Mesenchymal stem cell (in vitro differentiated cells and primary cell): ENCODE measurements at regions not wholly inside any gene's neighbourhood (a gene's known extent, or its start where the extent isn't known, plus 50 kb on each side); places are given as distances from the start of the nearest gene placed in this dataset.

Experiments used
- DNase-seq: peaks from one replicate; pipeline ENCODE4 v3.0.0-alpha.2; 2013
- H2AFZ ChIP-seq: one replicate; pipeline ENCODE4 v1.6.1; 2013; ENCODE audit warnings: low read depth, mild to moderate bottlenecking, control low read depth, inconsistent platforms, low read length, moderate library complexity
- H2AK5ac ChIP-seq: 2 replicates; pipeline ENCODE4 v1.6.1; 2013; ENCODE audit warnings: low read length, moderate library complexity, mild to moderate bottlenecking, inconsistent platforms; ENCODE audit not compliant: severe bottlenecking
- H2BK120ac ChIP-seq: one replicate; pipeline ENCODE4 v1.6.1; 2013; ENCODE audit warnings: low read depth, mild to moderate bottlenecking, inconsistent platforms, low read length, moderate library complexity
- H2BK12ac ChIP-seq, 2 experiments: one replicate each; pipeline ENCODE4 v1.6.1; 2013; ENCODE audit warnings: inconsistent platforms in 2 of 2, low read length in 2 of 2, mild to moderate bottlenecking in 2 of 2, moderate library complexity in 2 of 2, control low read depth in 1 of 2
- H2BK15ac ChIP-seq: one replicate; pipeline ENCODE4 v1.6.1; 2013; ENCODE audit warnings: mild to moderate bottlenecking, low read depth, inconsistent platforms; ENCODE audit not compliant: poor library complexity, severe bottlenecking
- H2BK5ac ChIP-seq: 2 replicates; pipeline ENCODE4 v1.6.1; 2013; ENCODE audit warnings: low read depth, mild to moderate bottlenecking, low read length, control low read depth, inconsistent platforms; ENCODE audit not compliant: poor library complexity, severe bottlenecking
- H3K14ac ChIP-seq, 2 experiments: one replicate each; pipeline ENCODE4 v1.6.1; 2013; ENCODE audit warnings: inconsistent platforms in 2 of 2, low read length in 2 of 2, control low read depth in 1 of 2, mild to moderate bottlenecking in 1 of 2, moderate library complexity in 1 of 2
- H3K18ac ChIP-seq, 2 experiments: one replicate each; pipeline ENCODE4 v1.6.1; 2013; ENCODE audit warnings: inconsistent platforms in 2 of 2, low read length in 2 of 2, control low read depth in 1 of 2, low read depth in 1 of 2, mild to moderate bottlenecking in 1 of 2
- H3K23ac ChIP-seq, 2 experiments: one replicate each; pipeline ENCODE4 v1.6.1; 2013; ENCODE audit warnings: inconsistent platforms in 2 of 2, low read length in 2 of 2, mild to moderate bottlenecking in 2 of 2, moderate library complexity in 2 of 2, control low read depth in 1 of 2
- H3K27ac ChIP-seq: 2 replicates; pipeline ENCODE4 v1.5.1; 2013; ENCODE audit warnings: mild to moderate bottlenecking, moderate library complexity, low read length, control low read depth, inconsistent platforms; ENCODE audit not compliant: poor library complexity, severe bottlenecking
- H3K27me3 ChIP-seq, 2 experiments: 2 replicates each; pipeline versions ENCODE4 v1.6.1 to v1.7.0; 2013; ENCODE audit warnings: low read length in 2 of 2, mild to moderate bottlenecking in 2 of 2, moderate library complexity in 2 of 2, control low read depth in 1 of 2, inconsistent platforms in 1 of 2; ENCODE audit not compliant: control insufficient read depth in 1 of 2, insufficient read depth in 1 of 2
- H3K36me3 ChIP-seq, 2 experiments: 2 replicates each; pipeline versions ENCODE4 v1.6.1 to v1.7.0; 2013; ENCODE audit warnings: low read length in 2 of 2, control low read depth in 1 of 2, inconsistent platforms in 1 of 2, low read depth in 1 of 2, mild to moderate bottlenecking in 1 of 2; ENCODE audit not compliant: insufficient read depth in 2 of 2, control insufficient read depth in 1 of 2
- H3K4ac ChIP-seq, 2 experiments: one replicate each; pipeline ENCODE4 v1.6.1; 2013; ENCODE audit warnings: inconsistent platforms in 2 of 2, low read length in 2 of 2, mild to moderate bottlenecking in 2 of 2, moderate library complexity in 2 of 2, control low read depth in 1 of 2, low read depth in 1 of 2
- H3K4me1 ChIP-seq: 2 replicates; pipeline ENCODE4 v1.6.1; 2013; ENCODE audit warnings: low read depth, low read length, control low read depth; ENCODE audit not compliant: control insufficient read depth, insufficient read depth
- H3K4me2 ChIP-seq: 2 replicates; pipeline ENCODE4 v1.6.1; 2013; ENCODE audit warnings: low read length, mild to moderate bottlenecking, inconsistent platforms; ENCODE audit not compliant: poor library complexity, severe bottlenecking
- H3K4me3 ChIP-seq, 2 experiments: 2 replicates each; pipeline versions ENCODE4 v1.5.1 to v1.7.0; 2013; ENCODE audit warnings: low read length in 2 of 2, mild to moderate bottlenecking in 2 of 2, control low read depth in 1 of 2, low read depth in 1 of 2; ENCODE audit not compliant: insufficient read depth in 1 of 2
- H3K79me1 ChIP-seq: replicated peaks from 2 replicates; pipeline ENCODE4 v1.6.1; 2013; ENCODE audit warnings: mild to moderate bottlenecking, control low read depth, low read length, inconsistent platforms; ENCODE audit not compliant: poor library complexity, severe bottlenecking
- H3K9ac ChIP-seq: 2 replicates; pipeline ENCODE4 v1.7.0; 2013; ENCODE audit warnings: mild to moderate bottlenecking, low read length, moderate library complexity
- H3K9me3 ChIP-seq: 2 replicates; pipeline ENCODE4 v1.7.0; 2013; ENCODE audit warnings: mild to moderate bottlenecking, low read length; ENCODE audit not compliant: control insufficient read depth
- H4K8ac ChIP-seq: one replicate; pipeline ENCODE4 v1.6.1; 2013; ENCODE audit warnings: inconsistent platforms, mild to moderate bottlenecking, low read length, moderate library complexity
- H4K91ac ChIP-seq: one replicate; pipeline ENCODE4 v1.6.1; 2013; ENCODE audit warnings: mild to moderate bottlenecking, low read length, inconsistent platforms
- WGBS: methylation state at CpG from one replicate; pipeline ENCODE4 v1.1.7; 2013; ENCODE audit warnings: mixed read lengths; 5-methylcytosine and 5-hydroxymethylcytosine counted together

GRCh38 chr20:60304931-60305330 is 346.7 kb downstream of the CDH26 start:
- H3K14ac ChIP-seq = no peak overlapping the region
- no peak overlapping the region for H3K4me2 ChIP-seq
- no peaks in the 10 kb centered on the region for H3K36me3 ChIP-seq
- no peaks in the 10 kb centered on the region for H3K9me3 ChIP-seq
- no peak overlapping the region for H2AK5ac ChIP-seq
- H4K91ac ChIP-seq = no peak overlapping the region
- no peaks in the 10 kb centered on the region for H3K4me1 ChIP-seq
- H3K79me1 ChIP-seq = no peaks in the 10 kb centered on the region
- no peak overlapping the region for H2BK12ac ChIP-seq
- H2BK120ac ChIP-seq = no peak overlapping the region
- H2BK5ac ChIP-seq = no peak overlapping the region
- H2AFZ ChIP-seq = no peak overlapping the region
- H3K4me3 ChIP-seq = no peak overlapping the region
- no peak overlapping the region for H4K8ac ChIP-seq
- WGBS = 59% methylated on average over 3 of the region's 4 CpGs
- H3K4ac ChIP-seq = no peak overlapping the region
- H3K23ac ChIP-seq = no peak overlapping the region
- no peak overlapping the region for H3K18ac ChIP-seq
- no peak overlapping the region for H3K27ac ChIP-seq
- H3K27me3 ChIP-seq = peaks cover 0 to 5% of the 10 kb centered on the region in 2 experiments
- H3K9ac ChIP-seq = no peak overlapping the region
- no peak for DNase-seq
- no peak overlapping the region for H2BK15ac ChIP-seq

- no peaks in the 10 kb centered on the region for H3K9me3 ChIP-seq
- no peak overlapping the region for H3K4me3 ChIP-seq
- no peaks in the 10 kb centered on the region for H3K36me3 ChIP-seq
- 25% methylated on average over 2 of the region's 3 CpGs for WGBS
- H2BK15ac ChIP-seq = no peak overlapping the region
- H3K4ac ChIP-seq = no peak overlapping the region
- no peak overlapping the region for H3K9ac ChIP-seq
- H2AK5ac ChIP-seq = no peak overlapping the region
- H2BK12ac ChIP-seq = no peak overlapping the region
- no peak overlapping the region for H2BK5ac ChIP-seq
- no peak for DNase-seq
- H3K23ac ChIP-seq = no peak overlapping the region
- no peak overlapping the region for H2AFZ ChIP-seq
- H3K14ac ChIP-seq = no peak overlapping the region
- no peak overlapping the region for H3K18ac ChIP-seq
- peaks cover 0 to 5% of the 10 kb centered on the region in 2 experiments for H3K27me3 ChIP-seq
- no peak overlapping the region for H3K4me2 ChIP-seq
- no peak overlapping the region for H4K91ac ChIP-seq
- H3K27ac ChIP-seq = no peak overlapping the region
- H3K79me1 ChIP-seq = no peaks in the 10 kb centered on the region
- H4K8ac ChIP-seq = no peak overlapping the region
- H3K4me1 ChIP-seq = no peaks in the 10 kb centered on the region
- no peak overlapping the region for H2BK120ac ChIP-seq
Measured at GRCh38 chr20:60306105-60306504, 347.9 kb downstream of the CDH26 start.

- no peak overlapping the region for H2AK5ac ChIP-seq
- 75% methylated on average over 6 of the region's 7 CpGs for WGBS
- no peak overlapping the region for H3K4ac ChIP-seq
- no peaks in the 10 kb centered on the region for H3K79me1 ChIP-seq
- H3K9ac ChIP-seq = no peak overlapping the region
- H2BK12ac ChIP-seq = no peak overlapping the region
- H3K27me3 ChIP-seq = peaks cover 0 to 5% of the 10 kb centered on the region in 2 experiments
- H3K23ac ChIP-seq = no peak overlapping the region
- H4K8ac ChIP-seq = no peak overlapping the region
- no peaks in the 10 kb centered on the region for H3K36me3 ChIP-seq
- no peak overlapping the region for H3K4me3 ChIP-seq
- no peak overlapping the region for H3K27ac ChIP-seq
- H3K4me1 ChIP-seq = no peaks in the 10 kb centered on the region
- no peak overlapping the region for H2AFZ ChIP-seq
- H3K14ac ChIP-seq = no peak overlapping the region
- H2BK5ac ChIP-seq = no peak overlapping the region
- no peak overlapping the region for H3K4me2 ChIP-seq
- no peaks in the 10 kb centered on the region for H3K9me3 ChIP-seq
- no peak overlapping the region for H2BK15ac ChIP-seq
- H4K91ac ChIP-seq = no peak overlapping the region
- H2BK120ac ChIP-seq = no peak overlapping the region
- no peak overlapping the region for H3K18ac ChIP-seq
- DNase-seq = no peak
Measured at GRCh38 chr20:60306551-60306950, 348.3 kb downstream of the CDH26 start.

GRCh38 chr20:60310560-60311349 is 352.5 kb downstream of the CDH26 start:
- 79% methylated on average over 13 of the region's 13 CpGs for WGBS

More at GRCh38 chr20:60310560-60311349, 352.5 kb downstream of the CDH26 start:
- H3K9ac ChIP-seq = no peak overlapping the region
- H3K27me3 ChIP-seq = no peaks in the 10 kb centered on the region
- no peak overlapping the region for H3K23ac ChIP-seq
- H3K27ac ChIP-seq = no peak overlapping the region
- no peaks in the 10 kb centered on the region for H3K79me1 ChIP-seq
- H3K18ac ChIP-seq = no peak overlapping the region
- H3K9me3 ChIP-seq = no peaks in the 10 kb centered on the region
- no peak overlapping the region for H2BK12ac ChIP-seq
- no peak overlapping the region for H2BK5ac ChIP-seq
- H4K8ac ChIP-seq = no peak overlapping the region
- no peak overlapping the region for H2AK5ac ChIP-seq
- H2BK15ac ChIP-seq = no peak overlapping the region
- H3K14ac ChIP-seq = no peak overlapping the region
- no peaks in the 10 kb centered on the region for H3K36me3 ChIP-seq
- H4K91ac ChIP-seq = no peak overlapping the region
- H3K4me1 ChIP-seq = no peaks in the 10 kb centered on the region
- no peak overlapping the region for H3K4me2 ChIP-seq
- H2AFZ ChIP-seq = no peak overlapping the region
- DNase-seq = no peak
- no peak overlapping the region for H3K4ac ChIP-seq
- H3K4me3 ChIP-seq = no peak overlapping the region
- no peak overlapping the region for H2BK120ac ChIP-seq
